Panc1 (cell line): ENCODE measurements at regions not wholly inside any gene's neighbourhood (a gene's known extent, or its start where the extent isn't known, plus 50 kb on each side); places are given as distances from the start of the nearest gene placed in this dataset.

Experiments
- CTCF ChIP-seq: fragments of 450-650 bp; IDR thresholded peaks from 2 replicates; pipeline ENCODE4 v1.5.1; 2017; ENCODE audit warnings: mild to moderate bottlenecking
- POLR2AphosphoS5 ChIP-seq: IDR thresholded peaks from 2 replicates; pipeline ENCODE4 v1.6.1; 2012; ENCODE audit warnings: mild to moderate bottlenecking, low read depth, low read length, moderate library complexity
- TCF7L2 ChIP-seq: IDR thresholded peaks from 2 replicates; pipeline ENCODE4 v1.6.1; 2011; ENCODE audit warnings: mild to moderate bottlenecking, low read depth, low read length, inconsistent platforms

GRCh38 chr4:100929135-100929534 is 411.3 kb upstream of the EMCN start:
- TF ChIP-seq CTCF (no peak), POLR2AphosphoS5 (no peak), TCF7L2 (no peak)
